MCF 10A (cell line): ENCODE measurements at regions not wholly inside any gene's neighbourhood (a gene's known extent, or its start where the extent isn't known, plus 50 kb on each side); places are given as distances from the start of the nearest gene placed in this dataset.
"Not testable (repeated sequence)": the region's sequence is repeated elsewhere in the genome, so short reads cannot be mapped to it uniquely, and the experiment has no call there.

Source experiments
- BruUV-seq: library from RNA; stranded (reverse); fragments of 400-500 nt; replicated peaks from 2 replicates; lab custom pipeline; 2021; lab: Mats Ljungman, UMichigan
- CTCF ChIA-PET: fragments of 300-600 bp; sonication (Branson Sonifier 250); formaldehyde crosslinking; extraction: SDS; loops from one replicate; lab custom pipeline; 2021; ENCODE audit warnings: antibody characterized with exemption, inconsistent platforms; lab: Yijun Ruan, JAX
- POLR2A ChIA-PET: fragments of 300-600, 350-650 bp; sonication (Branson Sonifier 250); formaldehyde crosslinking; extraction: SDS; loops from one replicate; lab custom pipeline; 2020; ENCODE audit warnings: antibody characterized with exemption, inconsistent platforms; lab: Yijun Ruan, JAX
- DNase-seq: peaks from one replicate; pipeline ENCODE4 v3.0.0-alpha.2; 2018; ENCODE audit not compliant: unreplicated experiment
- H3K27ac Mint-ChIP-seq: one replicate; pipeline ENCODE4 v1.8.0; 2022; ENCODE audit warnings: mild to moderate bottlenecking, low read depth, mixed read lengths; ENCODE audit not compliant: unreplicated experiment
- H3K27me3 Mint-ChIP-seq: one replicate; pipeline ENCODE4 v1.8.0; 2022; ENCODE audit warnings: mixed read lengths; ENCODE audit not compliant: insufficient read depth, unreplicated experiment
- H3K36me3 Mint-ChIP-seq: one replicate; pipeline ENCODE4 v1.8.0; 2022; ENCODE audit warnings: mild to moderate bottlenecking, moderate library complexity, mixed read lengths; ENCODE audit not compliant: insufficient read depth, unreplicated experiment
- H3K4me1 Mint-ChIP-seq: one replicate; pipeline ENCODE4 v1.8.0; 2022; ENCODE audit warnings: mixed read lengths; ENCODE audit not compliant: insufficient read depth, unreplicated experiment
- H3K4me3 Mint-ChIP-seq: one replicate; pipeline ENCODE4 v1.8.0; 2022; ENCODE audit warnings: mild to moderate bottlenecking, moderate library complexity, mixed read lengths; ENCODE audit not compliant: unreplicated experiment
- H3K9me3 Mint-ChIP-seq: one replicate; pipeline ENCODE4 v1.8.0; 2022; ENCODE audit warnings: mixed read lengths; ENCODE audit not compliant: unreplicated experiment
- intact Hi-C: fragments of 100-400 bp; cut with micrococcal nuclease; formaldehyde crosslinking; loops from 2 replicates; pipeline ENCODE4 v1.14.1; 2022
- TF ChIP-seq, protein P1 (sequence below): fragments of 200-600 bp; IDR thresholded peaks from one replicate; pipeline ENCODE4 v1.8.0; 2022; ENCODE audit warnings: antibody characterized with exemption, mild to moderate bottlenecking; ENCODE audit not compliant: unreplicated experiment

DNA sequence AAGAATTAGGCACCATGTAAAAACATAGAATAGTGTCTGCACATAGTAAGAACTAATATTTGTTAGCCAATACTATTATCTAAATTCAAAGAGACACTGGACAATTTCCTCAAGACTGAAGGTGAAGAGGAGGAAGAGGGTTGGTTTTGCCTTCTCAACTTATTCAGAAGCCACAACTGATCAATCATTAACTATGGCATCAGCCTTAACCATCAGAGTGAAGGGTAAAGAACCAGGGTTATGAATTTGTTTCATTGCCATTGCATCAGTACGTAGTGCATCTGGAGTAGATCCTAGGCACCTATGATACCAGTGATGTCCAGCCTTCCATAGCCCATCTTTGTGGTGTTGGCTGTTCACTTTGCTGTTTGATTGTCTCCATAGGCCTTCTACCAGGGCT, 421.7 kb upstream of the DEPDC1 start:
- BruUV-seq, result no TSS peak
- Mint-ChIP-seq H3K4me1 (peaks cover 5% of the 10 kb centered on the region), H3K27me3 (no peaks in the 10 kb centered on the region), H3K9me3 (no peaks in the 10 kb centered on the region), H3K27ac (no peak overlapping the region), H3K36me3 (no peaks in the 10 kb centered on the region), H3K4me3 (no peak overlapping the region)
- TF ChIP-seq, protein P1, sequence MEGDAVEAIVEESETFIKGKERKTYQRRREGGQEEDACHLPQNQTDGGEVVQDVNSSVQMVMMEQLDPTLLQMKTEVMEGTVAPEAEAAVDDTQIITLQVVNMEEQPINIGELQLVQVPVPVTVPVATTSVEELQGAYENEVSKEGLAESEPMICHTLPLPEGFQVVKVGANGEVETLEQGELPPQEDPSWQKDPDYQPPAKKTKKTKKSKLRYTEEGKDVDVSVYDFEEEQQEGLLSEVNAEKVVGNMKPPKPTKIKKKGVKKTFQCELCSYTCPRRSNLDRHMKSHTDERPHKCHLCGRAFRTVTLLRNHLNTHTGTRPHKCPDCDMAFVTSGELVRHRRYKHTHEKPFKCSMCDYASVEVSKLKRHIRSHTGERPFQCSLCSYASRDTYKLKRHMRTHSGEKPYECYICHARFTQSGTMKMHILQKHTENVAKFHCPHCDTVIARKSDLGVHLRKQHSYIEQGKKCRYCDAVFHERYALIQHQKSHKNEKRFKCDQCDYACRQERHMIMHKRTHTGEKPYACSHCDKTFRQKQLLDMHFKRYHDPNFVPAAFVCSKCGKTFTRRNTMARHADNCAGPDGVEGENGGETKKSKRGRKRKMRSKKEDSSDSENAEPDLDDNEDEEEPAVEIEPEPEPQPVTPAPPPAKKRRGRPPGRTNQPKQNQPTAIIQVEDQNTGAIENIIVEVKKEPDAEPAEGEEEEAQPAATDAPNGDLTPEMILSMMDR, result no peak
- intact Hi-C loops, result no loop called here
- POLR2A ChIA-PET, result interaction anchor here (0.6 kb wide), 2 partner anchors 141 to 403 kb away, joined by 3 to 4 read pairs; no protein-coding TSS in a partner anchor
- DNase-seq, result no peak
- CTCF ChIA-PET, result interaction anchor here (0.7 kb wide), 1 partner anchor 406 kb away, joined by 4 read pairs; no protein-coding TSS in a partner anchor

DNA sequence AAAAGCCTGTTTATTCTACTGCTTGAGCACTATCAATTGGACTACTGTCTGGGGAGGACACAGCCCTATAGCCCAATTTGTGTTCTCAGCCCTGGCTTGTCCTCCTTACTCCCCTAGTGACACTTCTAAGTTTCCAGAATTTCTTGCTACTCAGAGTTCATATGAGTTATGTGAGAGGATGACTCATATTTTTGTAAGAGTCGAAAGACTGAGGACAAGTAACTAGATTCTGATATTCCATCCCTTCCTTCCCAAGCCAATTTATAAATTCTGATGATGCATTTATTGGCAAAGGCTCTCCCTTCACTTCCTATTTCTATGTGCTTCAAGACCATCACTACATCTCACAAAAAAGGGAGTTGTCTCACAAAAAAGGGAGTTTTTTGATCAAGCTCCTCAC, 422.2 kb upstream of the DEPDC1 start:
- H3K27ac Mint-ChIP-seq, result no peak overlapping the region
- peaks cover 5% of the 10 kb centered on the region for H3K4me1 Mint-ChIP-seq
- CTCF ChIA-PET, result no interaction called here
- POLR2A ChIA-PET, result no interaction called here
- no peaks in the 10 kb centered on the region for H3K9me3 Mint-ChIP-seq
- BruUV-seq, result no TSS peak
- TF ChIP-seq, protein P1, result no peak
- H3K27me3 Mint-ChIP-seq, result no peaks in the 10 kb centered on the region
- no peaks in the 10 kb centered on the region for H3K36me3 Mint-ChIP-seq
- no peak for DNase-seq
- intact Hi-C loops, result no loop called here
- no peak overlapping the region for H3K4me3 Mint-ChIP-seq

DNA sequence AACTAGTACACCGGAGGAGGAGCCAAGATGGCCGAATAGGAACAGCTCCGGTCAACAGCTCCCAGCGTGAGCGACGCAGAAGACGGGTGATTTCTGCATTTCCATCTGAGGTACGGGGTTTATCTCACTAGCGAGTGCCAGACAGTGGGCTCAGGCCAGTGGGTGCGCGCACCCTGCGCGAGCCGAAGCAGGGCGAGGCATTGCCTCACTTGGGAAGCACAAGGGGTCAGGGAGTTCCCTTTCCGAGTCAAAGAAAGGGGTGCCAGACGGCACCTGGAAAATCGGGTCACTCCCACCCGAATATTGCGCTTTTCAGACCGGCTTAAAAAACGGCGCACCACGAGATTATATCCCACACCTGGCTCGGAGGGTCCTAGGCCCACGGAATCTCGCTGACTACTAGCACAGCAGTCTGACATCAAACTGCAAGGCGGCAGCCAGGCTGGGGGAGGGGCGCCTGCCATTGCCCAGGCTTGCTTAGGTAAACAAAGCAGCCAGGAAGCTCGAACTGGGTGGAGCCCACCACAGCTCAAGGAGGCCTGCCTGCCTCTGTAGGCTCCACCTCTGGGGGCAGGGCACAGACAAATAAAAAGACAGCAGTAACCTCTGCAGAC, 426.7 kb upstream of the DEPDC1 start:
- DNase-seq, result not testable (repeated sequence)

DNA sequence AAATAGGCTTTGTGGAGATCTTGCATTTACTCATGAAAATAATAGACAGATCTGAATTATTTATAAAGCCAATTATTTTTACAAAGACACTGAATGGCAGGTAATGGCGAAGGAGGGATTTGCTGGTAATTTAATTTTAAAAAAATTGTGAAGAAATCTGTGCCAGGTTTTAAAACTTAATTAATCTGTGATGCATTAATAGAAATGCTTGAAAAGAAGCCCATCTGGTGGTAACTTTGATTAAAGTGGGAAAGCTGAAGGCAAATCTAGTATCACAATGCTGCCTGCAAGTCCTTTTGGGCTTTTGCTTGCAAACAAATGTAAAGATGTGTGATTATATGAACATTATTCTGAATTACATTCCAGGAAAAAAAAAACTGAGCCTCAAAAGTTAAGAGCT, 433.2 kb upstream of the DEPDC1 start:
- Mint-ChIP-seq H3K9me3 (no peaks in the 10 kb centered on the region), H3K4me1 (no peaks in the 10 kb centered on the region), H3K4me3 (no peak overlapping the region), H3K36me3 (no peaks in the 10 kb centered on the region), H3K27me3 (peaks cover 15% of the 10 kb centered on the region), H3K27ac (no peak overlapping the region)
- TF ChIP-seq, protein P1, result no peak
- intact Hi-C loops, result no loop called here
- POLR2A ChIA-PET, result no interaction called here
- BruUV-seq, result no TSS peak
- DNase-seq, result no peak
- CTCF ChIA-PET, result no interaction called here

More for the DNA sequence above, 426.7 kb upstream of the DEPDC1 start:
- BruUV-seq, CTCF ChIA-PET, intact Hi-C loops, H3K4me3 Mint-ChIP-seq, H3K4me1 Mint-ChIP-seq, POLR2A ChIA-PET, H3K36me3 Mint-ChIP-seq, H3K27ac Mint-ChIP-seq, H3K9me3 Mint-ChIP-seq, H3K27me3 Mint-ChIP-seq: not testable (repeated sequence)
